ENCODE measurements at regions not wholly inside any gene's neighbourhood (a gene's known extent, or its start where the extent isn't known, plus 50 kb on each side); places are given as distances from the start of the nearest gene placed in this dataset.

DNA sequence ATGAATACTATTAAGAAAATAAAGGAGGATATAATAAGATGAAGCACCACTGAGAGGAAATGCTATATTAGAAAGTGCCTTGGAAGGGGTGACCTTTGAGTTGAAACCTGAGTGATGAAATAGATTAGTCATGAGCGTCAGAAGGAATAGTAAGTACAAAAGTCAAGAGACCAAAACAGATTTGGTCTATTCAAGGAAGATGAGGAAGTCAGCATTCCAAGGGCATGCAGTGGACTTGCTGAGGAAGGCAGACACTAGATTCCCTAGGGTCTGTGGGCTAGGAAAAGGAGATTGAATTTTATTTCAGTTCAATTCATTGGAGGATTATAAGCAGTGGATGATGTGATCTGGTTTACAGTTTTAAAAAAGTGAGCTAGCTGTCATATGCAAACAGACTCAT is 73.0 kb upstream of the WDFY3 start:
- TF ChIP-seq, protein P1, sequence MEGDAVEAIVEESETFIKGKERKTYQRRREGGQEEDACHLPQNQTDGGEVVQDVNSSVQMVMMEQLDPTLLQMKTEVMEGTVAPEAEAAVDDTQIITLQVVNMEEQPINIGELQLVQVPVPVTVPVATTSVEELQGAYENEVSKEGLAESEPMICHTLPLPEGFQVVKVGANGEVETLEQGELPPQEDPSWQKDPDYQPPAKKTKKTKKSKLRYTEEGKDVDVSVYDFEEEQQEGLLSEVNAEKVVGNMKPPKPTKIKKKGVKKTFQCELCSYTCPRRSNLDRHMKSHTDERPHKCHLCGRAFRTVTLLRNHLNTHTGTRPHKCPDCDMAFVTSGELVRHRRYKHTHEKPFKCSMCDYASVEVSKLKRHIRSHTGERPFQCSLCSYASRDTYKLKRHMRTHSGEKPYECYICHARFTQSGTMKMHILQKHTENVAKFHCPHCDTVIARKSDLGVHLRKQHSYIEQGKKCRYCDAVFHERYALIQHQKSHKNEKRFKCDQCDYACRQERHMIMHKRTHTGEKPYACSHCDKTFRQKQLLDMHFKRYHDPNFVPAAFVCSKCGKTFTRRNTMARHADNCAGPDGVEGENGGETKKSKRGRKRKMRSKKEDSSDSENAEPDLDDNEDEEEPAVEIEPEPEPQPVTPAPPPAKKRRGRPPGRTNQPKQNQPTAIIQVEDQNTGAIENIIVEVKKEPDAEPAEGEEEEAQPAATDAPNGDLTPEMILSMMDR (IDR thresholded peaks at IDR 0.05; ENCODE audit: low read length), result no peak
- no peak for TF ChIP-seq EZH2 (IDR thresholded peaks at IDR 0.05; ENCODE audit: borderline replicate concordance, low read length)
